ENCODE measurements at regions not wholly inside any gene's neighbourhood (a gene's known extent, or its start where the extent isn't known, plus 50 kb on each side); places are given as distances from the start of the nearest gene placed in this dataset.
A peak's percentile ranks its signal among the peaks of the same experiment; 100 is the strongest.

- H3K27ac ChIP-seq, result peak overlapping the region; percentile 98
- TF ChIP-seq, protein P1, sequence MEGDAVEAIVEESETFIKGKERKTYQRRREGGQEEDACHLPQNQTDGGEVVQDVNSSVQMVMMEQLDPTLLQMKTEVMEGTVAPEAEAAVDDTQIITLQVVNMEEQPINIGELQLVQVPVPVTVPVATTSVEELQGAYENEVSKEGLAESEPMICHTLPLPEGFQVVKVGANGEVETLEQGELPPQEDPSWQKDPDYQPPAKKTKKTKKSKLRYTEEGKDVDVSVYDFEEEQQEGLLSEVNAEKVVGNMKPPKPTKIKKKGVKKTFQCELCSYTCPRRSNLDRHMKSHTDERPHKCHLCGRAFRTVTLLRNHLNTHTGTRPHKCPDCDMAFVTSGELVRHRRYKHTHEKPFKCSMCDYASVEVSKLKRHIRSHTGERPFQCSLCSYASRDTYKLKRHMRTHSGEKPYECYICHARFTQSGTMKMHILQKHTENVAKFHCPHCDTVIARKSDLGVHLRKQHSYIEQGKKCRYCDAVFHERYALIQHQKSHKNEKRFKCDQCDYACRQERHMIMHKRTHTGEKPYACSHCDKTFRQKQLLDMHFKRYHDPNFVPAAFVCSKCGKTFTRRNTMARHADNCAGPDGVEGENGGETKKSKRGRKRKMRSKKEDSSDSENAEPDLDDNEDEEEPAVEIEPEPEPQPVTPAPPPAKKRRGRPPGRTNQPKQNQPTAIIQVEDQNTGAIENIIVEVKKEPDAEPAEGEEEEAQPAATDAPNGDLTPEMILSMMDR (conservative IDR thresholded peaks at IDR 0.05), result no peak
These were observed 56.2 kb upstream of the TARBP1 start for GRCh38 chr1:234535218-234535617.

DNA sequence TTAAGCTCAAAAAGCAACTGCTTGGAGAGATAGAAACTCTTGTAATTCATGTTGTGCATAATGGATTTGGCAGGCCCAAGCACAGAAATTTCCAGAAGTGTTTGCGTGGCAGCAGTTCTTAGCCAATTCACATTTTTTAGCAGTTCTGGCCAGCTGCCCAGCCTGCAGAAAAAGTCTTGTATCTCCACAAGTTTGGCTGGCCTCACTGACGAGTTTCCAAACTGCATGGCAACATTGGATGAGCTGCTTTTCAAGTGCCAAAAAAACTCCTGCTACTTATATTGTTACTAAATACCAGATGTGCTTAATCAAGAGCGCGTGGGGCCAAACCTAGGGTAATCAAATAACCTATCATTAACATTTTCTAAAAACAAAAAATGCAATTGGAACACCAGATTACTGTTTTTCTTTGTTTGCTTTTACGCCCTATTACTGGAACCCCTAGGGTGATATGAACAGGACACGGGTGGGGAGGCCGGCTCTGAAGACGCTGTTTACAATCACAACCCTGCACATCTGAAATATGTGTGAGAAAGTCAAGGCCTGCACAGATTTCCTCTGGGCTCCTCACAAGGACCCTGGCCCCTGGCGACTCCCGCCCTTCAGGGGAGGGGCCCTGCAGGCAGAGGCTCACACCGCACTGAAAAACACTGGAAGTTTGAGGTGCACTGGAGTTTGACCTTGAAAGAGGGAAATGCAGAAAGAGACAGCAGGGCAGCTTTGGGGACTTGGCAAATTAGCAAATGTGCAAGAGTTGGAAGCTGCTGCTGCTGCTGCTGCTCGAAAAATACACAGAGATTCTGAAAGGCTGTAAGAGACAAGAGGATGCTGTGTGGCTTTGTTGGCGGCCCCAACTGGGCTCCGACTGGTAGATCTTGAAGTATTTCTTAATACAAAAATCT, 55.2 kb upstream of the TARBP1 start:
- TF ChIP-seq, protein P1 (conservative IDR thresholded peaks at IDR 0.05), result no peak
- H3K27ac ChIP-seq, result peak overlapping the region; percentile 98

DNA sequence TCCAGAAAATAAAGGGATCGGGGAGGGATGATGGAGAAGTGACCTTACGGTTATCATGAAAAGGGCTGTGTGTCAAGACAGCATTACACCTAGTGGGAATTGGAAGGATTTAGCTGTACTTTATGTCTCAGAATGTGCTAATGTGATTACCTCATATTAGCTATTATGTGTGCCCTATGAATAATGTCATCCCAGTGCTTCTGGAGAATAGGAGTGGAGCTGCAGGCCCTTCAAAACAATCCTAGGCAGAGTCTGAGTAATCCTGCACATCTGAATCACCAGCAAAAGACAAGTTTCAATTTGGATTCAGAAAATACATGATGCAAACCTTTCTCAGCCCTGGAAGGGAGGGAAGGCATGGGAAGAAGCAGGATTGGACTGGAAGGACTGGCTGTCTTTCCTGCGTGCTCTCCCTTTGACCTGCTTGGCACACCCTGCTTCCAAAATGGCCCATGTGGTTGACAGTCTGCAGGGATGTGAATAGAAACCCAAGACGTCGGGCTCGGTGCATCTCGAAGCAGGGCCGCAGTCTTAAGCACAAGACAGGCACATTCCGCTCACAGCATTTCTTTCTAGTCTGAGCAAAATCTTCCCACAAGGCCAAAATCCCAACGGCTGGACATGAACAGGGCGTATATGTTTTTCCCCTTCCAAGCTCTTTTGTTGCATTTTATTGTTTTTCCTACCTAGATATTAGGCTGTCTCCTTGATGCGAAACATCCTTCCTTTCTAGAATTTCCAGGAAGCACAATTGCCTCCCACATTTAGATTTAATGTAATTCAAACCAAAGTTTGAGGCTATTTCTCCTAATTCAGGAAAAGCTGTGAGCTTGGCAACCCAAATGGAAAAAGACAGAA, 54.3 kb upstream of the TARBP1 start:
- H3K27ac ChIP-seq, result peak overlapping the region; percentile 98
- TF ChIP-seq, protein P1 (conservative IDR thresholded peaks at IDR 0.05), result no peak

DNA sequence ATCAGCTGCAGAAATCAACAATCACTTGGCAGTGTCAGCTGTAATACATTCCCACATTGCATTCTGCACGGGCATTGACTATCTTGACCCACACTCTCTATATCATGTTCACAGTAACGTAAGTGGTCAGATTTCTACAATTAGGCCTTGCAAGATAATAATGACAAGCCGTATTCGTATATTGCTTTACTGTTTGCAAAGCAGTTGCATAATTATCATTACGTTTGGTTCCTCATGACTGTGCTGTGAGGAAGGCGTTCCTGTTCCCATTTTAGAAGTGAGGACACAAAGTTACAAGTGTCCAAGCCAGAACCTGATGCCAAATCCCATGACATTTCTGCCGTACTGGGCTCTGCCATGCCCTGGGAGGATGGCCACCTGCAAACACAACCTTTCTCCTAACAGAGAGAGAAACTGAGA, 53.5 kb upstream of the TARBP1 start:
- peak overlapping the region; percentile 98 for H3K27ac ChIP-seq
- TF ChIP-seq, protein P1 (conservative IDR thresholded peaks at IDR 0.05), result no peak

- H3K27ac ChIP-seq, result peak overlapping the region; percentile 98
These were observed 52.2 kb upstream of the TARBP1 start for GRCh38 chr1:234531151-234531635.

GRCh38 chr1:234530672-234531071, 51.7 kb upstream of the TARBP1 start:
- TF ChIP-seq, protein P1 (conservative IDR thresholded peaks at IDR 0.05), result no peak

More at GRCh38 chr1:234531151-234531635, 52.2 kb upstream of the TARBP1 start:
- TF ChIP-seq, protein P1 (conservative IDR thresholded peaks at IDR 0.05), result no peak

DNA sequence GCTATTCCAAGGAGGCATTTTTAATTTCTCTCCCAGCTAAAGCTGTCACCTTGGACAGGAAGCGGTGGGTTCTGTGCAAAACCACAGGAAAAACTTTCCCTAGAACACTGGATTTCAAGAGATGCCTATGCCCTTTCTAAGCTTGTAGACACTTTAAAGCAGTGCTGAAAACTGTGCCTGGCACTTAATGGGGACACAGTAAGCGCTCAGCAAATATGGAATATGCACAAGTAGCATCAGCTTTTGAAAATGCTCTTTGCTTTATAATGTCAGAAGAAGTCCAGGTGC, 50.9 kb upstream of the TARBP1 start:
- H3K27ac ChIP-seq, result peak overlapping the region; percentile 98
- TF ChIP-seq, protein P1 (conservative IDR thresholded peaks at IDR 0.05), result no peak

More at GRCh38 chr1:234530672-234531071, 51.7 kb upstream of the TARBP1 start:
- peak overlapping the region; percentile 98 for H3K27ac ChIP-seq

All from VCaP (cell line).